Glutamatergic neuron (in vitro differentiated cells): ENCODE measurements at regions not wholly inside any gene's neighbourhood (a gene's known extent, or its start where the extent isn't known, plus 50 kb on each side); places are given as distances from the start of the nearest gene placed in this dataset.
A peak's percentile ranks its signal among the peaks of the same experiment; 100 is the strongest.

ENCODE experiments used
- DNase-seq: peaks from one replicate; pipeline ENCODE4 v3.0.0; 2022
- H3K27ac Mint-ChIP-seq: one replicate; pipeline ENCODE4 v1.8.0; 2020; ENCODE audit warnings: mild to moderate bottlenecking, mixed read lengths, inconsistent platforms; ENCODE audit not compliant: unreplicated experiment
- H3K27me3 Mint-ChIP-seq: one replicate; pipeline ENCODE4 v1.8.0; 2020; ENCODE audit warnings: mild to moderate bottlenecking, moderate library complexity, mixed read lengths, inconsistent platforms; ENCODE audit not compliant: unreplicated experiment
- H3K36me3 Mint-ChIP-seq: one replicate; pipeline ENCODE4 v1.8.0; 2020; ENCODE audit warnings: mild to moderate bottlenecking, mixed read lengths, inconsistent platforms; ENCODE audit not compliant: unreplicated experiment
- H3K4me1 Mint-ChIP-seq: one replicate; pipeline ENCODE4 v1.8.0; 2020; ENCODE audit warnings: mild to moderate bottlenecking, low read depth, mixed read lengths, inconsistent platforms; ENCODE audit not compliant: unreplicated experiment
- H3K4me3 Mint-ChIP-seq: one replicate; pipeline ENCODE4 v1.8.0; 2020; ENCODE audit warnings: mild to moderate bottlenecking, mixed read lengths, inconsistent platforms; ENCODE audit not compliant: unreplicated experiment
- H3K9me3 Mint-ChIP-seq: one replicate; pipeline ENCODE4 v1.8.0; 2020; ENCODE audit warnings: mild to moderate bottlenecking, moderate library complexity, mixed read lengths, inconsistent platforms; ENCODE audit not compliant: unreplicated experiment
- CTCF ChIP-seq: fragments of 200-600 bp; sonication (generic); IDR thresholded peaks from one replicate; pipeline ENCODE4 v1.5.0; 2021; ENCODE audit not compliant: partially characterized antibody, unreplicated experiment

GRCh38 chr1:57788313-57788712, 364.5 kb upstream of the DAB1 start:
- DNase-seq, result no peak
- no peak overlapping the region for H3K27ac Mint-ChIP-seq
- H3K9me3 Mint-ChIP-seq, result no peaks in the 10 kb centered on the region
- no peak overlapping the region for H3K4me3 Mint-ChIP-seq
- no peaks in the 10 kb centered on the region for H3K36me3 Mint-ChIP-seq
- H3K4me1 Mint-ChIP-seq, result no peaks in the 10 kb centered on the region
- H3K27me3 Mint-ChIP-seq, result no peaks in the 10 kb centered on the region
- no peak for TF ChIP-seq CTCF

GRCh38 chr1:57784356-57784755, 360.5 kb upstream of the DAB1 start:
- Mint-ChIP-seq H3K27me3 (no peaks in the 10 kb centered on the region), H3K27ac (no peak overlapping the region), H3K36me3 (no peaks in the 10 kb centered on the region), H3K4me3 (no peak overlapping the region), H3K9me3 (no peaks in the 10 kb centered on the region), H3K4me1 (no peaks in the 10 kb centered on the region)
- TF ChIP-seq CTCF, result no peak
- no peak for DNase-seq

- Mint-ChIP-seq H3K4me1 (no peaks in the 10 kb centered on the region), H3K4me3 (no peak overlapping the region), H3K27me3 (no peaks in the 10 kb centered on the region), H3K27ac (no peak overlapping the region), H3K9me3 (no peaks in the 10 kb centered on the region), H3K36me3 (no peaks in the 10 kb centered on the region)
- TF ChIP-seq CTCF, result no peak
- DNase-seq, result no peak
These were observed 358.5 kb upstream of the DAB1 start for GRCh38 chr1:57782357-57782756.

GRCh38 chr1:57772580-57773195, 348.8 kb upstream of the DAB1 start:
- Mint-ChIP-seq H3K4me1 (peaks cover 2% of the 10 kb centered on the region), H3K27me3 (no peaks in the 10 kb centered on the region), H3K27ac (no peak overlapping the region), H3K4me3 (no peak overlapping the region), H3K9me3 (no peaks in the 10 kb centered on the region), H3K36me3 (no peaks in the 10 kb centered on the region)
- TF ChIP-seq CTCF, result no peak
- DNase-seq, result no peak

GRCh38 chr1:57770772-57771171, 346.9 kb upstream of the DAB1 start:
- no peak for DNase-seq
- H3K4me1 Mint-ChIP-seq, result peaks cover 2% of the 10 kb centered on the region

More at GRCh38 chr1:57770772-57771171, 346.9 kb upstream of the DAB1 start:
- no peaks in the 10 kb centered on the region for H3K9me3 Mint-ChIP-seq
- H3K27ac Mint-ChIP-seq, result no peak overlapping the region
- H3K4me3 Mint-ChIP-seq, result no peak overlapping the region
- no peaks in the 10 kb centered on the region for H3K27me3 Mint-ChIP-seq
- peak; percentile 69 for TF ChIP-seq CTCF
- H3K36me3 Mint-ChIP-seq, result no peaks in the 10 kb centered on the region
